Stimulated activated CD8-positive, alpha-beta memory T cell treated with anti-CD3 and anti-CD28 coated beads, Interleukin-15, amount 100 ng/mL, for 1 hour (primary cell): ENCODE measurements at regions not wholly inside any gene's neighbourhood (a gene's known extent, or its start where the extent isn't known, plus 50 kb on each side); places are given as distances from the start of the nearest gene placed in this dataset.

Source experiments
- DNase-seq: peaks from one replicate; pipeline ENCODE4 v3.0.0-alpha.2; 2020; ENCODE audit warnings: low read depth

GRCh38 chr9:95623640-95624039, 106.9 kb upstream of the PTCH1 start:
- DNase-seq: no peak

DNA sequence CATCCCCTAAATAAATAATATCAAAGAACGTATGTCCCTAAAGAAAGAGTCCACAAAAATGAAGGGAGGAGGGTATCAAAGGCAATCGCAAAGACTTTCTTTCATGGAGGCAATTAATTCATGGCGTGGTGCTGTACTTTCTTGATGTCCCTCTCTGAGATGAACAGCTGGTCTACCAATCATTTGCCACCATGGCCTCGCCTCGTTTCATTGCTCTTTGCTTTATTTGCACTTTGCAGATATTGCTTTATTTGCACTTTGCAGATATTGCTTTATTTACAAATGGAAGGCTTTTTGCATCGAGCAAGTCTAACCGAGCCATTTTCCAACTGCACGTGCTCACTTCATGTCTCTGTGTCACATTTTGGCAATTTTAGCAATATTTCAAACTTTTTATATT, 104.0 kb upstream of the PTCH1 start:
- DNase-seq: no peak

- no peak for DNase-seq
These were observed 103.5 kb upstream of the PTCH1 start for GRCh38 chr9:95620314-95620713.

GRCh38 chr9:95615246-95615645, 98.5 kb upstream of the PTCH1 start:
- DNase-seq: no peak

DNA sequence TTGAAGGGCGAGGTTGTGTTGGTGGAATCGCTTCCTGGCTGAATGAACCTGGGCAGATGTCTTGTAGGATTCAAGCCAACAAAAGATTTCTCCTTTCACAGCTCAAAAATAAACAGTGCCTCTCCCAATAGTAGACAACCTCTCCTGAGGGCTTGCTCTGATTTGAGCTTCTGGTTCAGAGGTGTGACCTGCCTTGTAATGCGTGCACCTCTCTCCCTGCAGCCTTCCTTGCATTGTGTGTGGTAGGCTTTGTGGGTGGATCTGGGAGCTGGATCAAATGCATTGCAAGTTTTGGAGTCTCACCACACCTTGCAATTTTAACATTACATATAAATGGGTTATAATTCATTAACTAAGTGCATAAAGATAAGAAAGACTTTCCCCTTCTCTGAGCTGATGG, 96.9 kb upstream of the PTCH1 start:
- DNase-seq: no peak

- no peak for DNase-seq
These were observed 94.6 kb upstream of the PTCH1 start for GRCh38 chr9:95611354-95611753.

GRCh38 chr9:95610006-95610785, 93.4 kb upstream of the PTCH1 start:
- no peak for DNase-seq

GRCh38 chr9:95609426-95609825, 92.7 kb upstream of the PTCH1 start:
- DNase-seq: no peak

DNA sequence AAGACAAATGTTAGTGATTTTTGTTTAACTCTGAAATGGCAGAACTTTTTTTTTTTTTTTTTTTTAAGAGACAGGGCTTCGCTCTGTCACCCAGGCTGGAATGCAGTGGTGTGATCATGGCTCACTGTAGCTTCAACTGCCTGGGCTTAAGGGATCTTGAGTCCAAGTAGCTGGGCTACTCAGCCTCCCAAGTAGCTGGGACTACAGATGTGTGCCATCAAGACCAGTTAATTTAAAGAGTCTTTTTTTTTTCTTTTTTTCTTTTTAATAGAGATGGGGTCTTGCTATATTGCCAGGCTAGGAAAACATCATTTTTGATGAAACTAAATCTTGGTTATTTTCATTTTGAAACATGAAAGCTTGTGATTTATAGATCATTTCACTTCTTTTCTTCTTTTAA, 91.6 kb upstream of the PTCH1 start:
- no peak for DNase-seq

GRCh38 chr9:95607507-95607906, 90.7 kb upstream of the PTCH1 start:
- DNase-seq: no peak

GRCh38 chr9:95606489-95607350, 89.9 kb upstream of the PTCH1 start:
- no peak for DNase-seq

- no peak for DNase-seq
These were observed 89.2 kb upstream of the PTCH1 start for GRCh38 chr9:95605816-95606488.

GRCh38 chr9:95605101-95605500, 88.3 kb upstream of the PTCH1 start:
- no peak for DNase-seq

- no peak for DNase-seq
These were observed 81.5 kb upstream of the PTCH1 start for GRCh38 chr9:95598236-95598635.

DNA sequence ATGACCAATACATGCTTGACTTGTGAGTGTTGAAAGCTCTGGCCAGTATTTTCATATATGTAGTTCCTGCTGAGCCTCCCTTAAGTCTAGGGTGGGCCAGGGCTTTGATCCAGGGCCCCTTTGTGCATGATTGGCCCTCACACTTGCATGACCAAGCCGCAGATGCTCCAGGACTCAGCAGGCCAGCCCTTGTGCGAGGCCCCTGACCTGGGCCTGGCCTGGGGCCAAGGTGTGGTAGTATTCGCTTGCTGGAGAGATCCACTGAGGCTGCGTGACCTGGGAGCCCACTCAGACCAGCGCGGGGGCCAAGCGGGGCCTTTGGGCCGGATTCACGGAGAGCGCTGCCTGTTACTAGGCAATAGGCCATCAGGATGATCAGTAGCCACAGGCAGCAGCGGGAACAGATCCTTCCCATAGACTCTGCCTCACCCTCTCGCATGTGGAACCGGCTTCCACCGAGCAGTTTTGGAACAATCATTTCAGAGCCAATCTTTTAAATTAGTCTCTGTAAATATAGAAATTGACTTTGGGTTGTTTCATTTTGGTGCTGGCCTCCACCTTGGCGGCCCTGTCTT, 79.0 kb upstream of the PTCH1 start:
- no peak for DNase-seq

DNA sequence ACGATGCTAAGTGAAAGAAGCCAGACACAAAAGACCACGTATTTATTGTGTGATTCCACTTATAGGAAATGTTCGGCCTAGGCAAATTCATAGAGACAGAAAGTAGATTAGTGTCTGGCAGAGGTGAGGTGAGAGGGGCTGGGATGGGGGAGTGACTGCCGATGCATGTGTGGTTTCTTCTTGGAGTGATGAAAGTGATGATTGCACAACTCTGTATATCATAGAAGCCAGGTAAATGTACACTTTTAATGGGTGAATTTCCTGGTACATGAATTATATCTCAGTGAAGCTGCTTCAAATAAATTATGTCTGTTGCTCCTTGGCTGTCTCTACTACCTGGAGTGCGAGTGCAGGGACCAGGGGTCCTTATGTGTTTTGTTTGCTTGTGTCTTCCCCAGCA, 76.2 kb upstream of the PTCH1 start:
- no peak for DNase-seq

GRCh38 chr9:95588724-95589588, 72.2 kb upstream of the PTCH1 start:
- DNase-seq: no peak

DNA sequence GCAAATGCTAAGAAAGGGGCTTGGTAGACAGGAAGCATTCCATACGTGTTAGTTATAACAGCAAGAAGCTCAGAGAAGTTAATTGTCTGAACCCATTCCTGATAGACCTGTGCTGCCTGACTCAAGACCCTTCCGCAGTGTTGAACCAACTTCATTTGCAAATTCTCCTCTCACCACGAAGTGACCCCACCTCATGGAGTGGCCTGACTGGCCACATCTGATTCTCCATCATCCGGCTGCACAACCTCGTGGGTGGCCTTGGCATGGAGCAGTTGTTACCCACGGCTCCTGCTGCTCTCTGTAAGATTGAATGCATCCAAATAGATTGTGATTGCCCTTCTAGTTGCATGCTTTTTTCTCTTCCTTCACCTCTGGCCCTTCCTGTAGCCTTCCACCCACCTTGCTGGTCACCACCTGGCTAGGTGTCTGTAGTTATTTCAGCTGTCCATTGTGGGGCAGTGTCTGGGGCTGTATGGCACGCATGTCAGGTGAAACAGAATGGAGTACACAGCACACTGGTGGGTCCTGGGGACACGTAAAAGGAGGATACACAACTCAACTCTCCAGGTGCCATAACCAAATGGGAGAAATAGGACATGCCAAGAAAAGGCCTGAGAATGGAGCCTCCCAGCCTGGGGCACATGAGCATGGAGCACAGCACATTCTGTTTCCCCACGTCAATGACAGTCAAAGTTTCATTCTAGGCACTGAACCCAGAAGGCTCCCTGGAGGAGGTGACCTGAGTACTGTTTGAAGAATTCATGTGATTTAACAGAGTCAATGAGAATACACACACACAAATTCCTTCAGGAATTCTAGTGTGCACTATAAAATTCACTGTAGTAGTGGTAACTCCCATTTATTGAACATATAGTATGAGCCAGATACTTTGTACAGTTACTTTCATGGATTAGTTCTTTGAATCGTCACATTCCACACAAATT, 70.5 kb upstream of the PTCH1 start:
- DNase-seq: no peak

GRCh38 chr9:95586326-95586725, 69.6 kb upstream of the PTCH1 start:
- DNase-seq: no peak

GRCh38 chr9:95585824-95586223, 69.1 kb upstream of the PTCH1 start:
- no peak for DNase-seq
